Astrocyte of the hippocampus (primary cell): ENCODE measurements at regions not wholly inside any gene's neighbourhood (a gene's known extent, or its start where the extent isn't known, plus 50 kb on each side); places are given as distances from the start of the nearest gene placed in this dataset.
"Not testable (repeated sequence)": the region's sequence is repeated elsewhere in the genome, so short reads cannot be mapped to it uniquely, and the experiment has no call there.

Experiments used
- DNase-seq: peaks from one replicate; pipeline ENCODE4 v3.0.0; 2011; ENCODE audit warnings: low read depth, low spot score

DNA sequence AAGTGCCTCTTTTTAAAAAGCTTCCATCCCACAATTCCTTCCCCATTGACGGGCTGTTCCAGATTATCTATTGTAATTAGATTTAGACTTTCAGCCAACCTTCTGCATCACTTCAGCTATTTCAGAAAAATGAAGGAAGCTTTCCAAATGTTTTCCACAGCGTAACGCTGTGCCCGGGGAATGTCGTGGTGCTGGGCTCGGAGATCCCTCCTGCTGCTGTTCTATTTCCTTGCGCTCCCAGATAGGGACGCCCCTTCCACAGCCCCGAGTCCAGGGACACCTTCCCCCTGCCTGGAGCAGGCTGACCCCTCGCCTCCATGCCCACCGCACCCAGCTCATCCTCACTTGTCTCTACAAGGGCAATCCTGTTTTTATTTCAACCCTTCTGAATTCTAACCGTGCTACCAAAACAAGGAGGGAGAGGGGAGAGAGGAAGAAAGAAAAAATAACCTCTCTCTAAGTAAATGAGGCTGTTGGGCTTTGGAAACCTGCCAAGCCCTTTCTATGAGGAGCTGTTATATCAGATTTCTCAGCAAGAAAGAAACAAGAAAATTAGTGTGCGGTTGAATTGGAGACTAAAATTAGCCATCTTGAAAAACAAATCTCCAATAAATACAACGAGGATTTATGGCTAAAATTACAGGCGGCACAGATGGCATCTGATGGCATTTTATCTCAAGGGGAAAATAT is 366.9 kb downstream of the BRD1 start:
- DNase-seq, result no peak

DNA sequence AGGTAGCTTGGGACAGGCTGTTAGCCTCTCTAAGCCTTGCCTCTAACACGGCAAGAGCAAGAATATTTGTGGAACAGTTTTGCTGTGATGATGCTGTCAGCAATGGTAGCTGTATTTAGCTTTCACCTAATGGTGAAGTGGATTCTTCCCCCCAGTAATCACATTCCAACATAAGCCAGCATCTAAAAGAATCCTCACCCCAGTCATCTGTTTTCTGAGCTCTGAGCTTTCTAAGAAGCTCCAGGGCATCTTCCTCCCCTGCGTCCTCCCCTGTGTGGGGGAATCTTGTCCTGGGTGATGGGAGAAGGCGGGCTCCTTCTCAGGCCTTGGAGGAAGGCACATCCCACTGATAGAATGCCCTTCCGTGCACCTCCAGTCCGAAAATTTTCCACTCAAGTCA is 367.6 kb downstream of the BRD1 start:
- no peak for DNase-seq

DNA sequence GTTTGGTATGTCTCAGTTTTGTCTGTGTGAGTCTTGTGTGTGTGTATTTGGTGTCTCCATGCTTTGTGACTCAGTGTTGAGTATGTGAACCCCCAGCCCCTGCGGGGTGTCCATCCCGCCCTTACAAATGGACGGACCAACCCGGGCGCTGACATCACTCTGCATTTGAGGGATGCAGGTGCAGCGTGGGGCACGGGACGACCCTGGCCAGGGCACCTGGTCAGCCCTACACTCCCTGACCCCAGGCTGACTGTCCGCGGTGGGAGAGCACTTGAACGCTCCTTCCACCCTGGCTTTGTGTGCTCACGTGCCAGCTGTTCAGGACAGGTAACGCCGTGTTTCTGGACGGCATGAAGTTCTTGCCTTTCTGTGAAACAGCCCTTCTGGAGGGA is 369.0 kb downstream of the BRD1 start:
- DNase-seq, result no peak

DNA sequence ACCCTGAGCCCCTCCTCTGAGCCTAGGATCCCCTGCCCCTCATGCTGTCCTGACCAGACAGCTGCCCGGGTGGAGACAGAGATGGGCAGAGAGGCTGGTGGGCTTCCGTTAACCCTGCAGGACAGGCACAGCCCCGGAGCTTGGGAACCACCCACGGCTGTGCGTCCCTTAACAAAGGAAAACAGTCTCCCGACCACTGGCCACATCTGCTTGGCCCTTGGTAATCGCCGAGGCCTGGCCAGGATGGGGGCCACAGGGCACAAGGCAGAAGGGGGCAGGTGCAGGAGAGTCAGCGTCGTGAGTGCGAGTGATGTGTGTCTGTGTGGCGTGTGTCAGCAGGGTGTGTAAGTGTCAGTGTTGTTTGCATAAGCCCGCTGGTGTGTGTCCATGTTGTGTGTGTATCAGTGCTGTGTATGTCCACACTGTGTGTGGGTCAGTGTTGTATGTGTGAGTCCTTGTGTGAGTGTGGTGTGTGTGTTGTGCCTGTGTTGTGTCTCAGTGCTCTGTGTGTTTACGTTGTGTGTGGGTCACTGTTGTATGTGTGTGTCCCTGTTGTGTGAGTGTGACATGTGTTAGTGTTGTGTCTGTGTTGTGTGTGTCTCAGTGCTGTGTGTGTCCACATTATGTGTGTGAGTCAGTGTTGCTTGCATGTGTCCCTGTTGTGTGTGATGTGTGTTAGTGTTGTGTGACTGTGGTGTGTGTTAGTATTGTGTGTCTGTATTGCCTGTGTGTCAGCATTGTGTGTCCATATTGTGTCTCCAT is 369.5 kb downstream of the BRD1 start:
- no peak for DNase-seq

DNA sequence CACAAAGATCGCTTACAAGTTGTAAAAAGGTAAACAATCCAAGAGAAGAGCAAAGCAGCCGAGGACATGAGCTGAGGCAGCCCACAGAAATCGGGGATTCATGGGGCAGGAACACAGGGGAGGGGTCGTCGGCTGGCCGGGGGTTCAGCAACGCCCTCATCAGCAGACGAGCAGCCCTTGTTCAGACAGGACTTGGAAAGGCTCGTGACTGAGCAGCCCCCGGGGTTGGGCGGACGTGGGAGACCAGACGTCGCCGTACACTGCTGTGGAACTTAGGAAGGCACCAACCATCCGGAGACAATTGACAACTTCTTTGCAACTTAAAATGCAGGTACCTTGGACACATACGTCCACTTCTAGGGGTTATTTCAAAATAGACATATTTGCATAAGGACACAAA is 370.5 kb downstream of the BRD1 start:
- DNase-seq, result no peak

DNA sequence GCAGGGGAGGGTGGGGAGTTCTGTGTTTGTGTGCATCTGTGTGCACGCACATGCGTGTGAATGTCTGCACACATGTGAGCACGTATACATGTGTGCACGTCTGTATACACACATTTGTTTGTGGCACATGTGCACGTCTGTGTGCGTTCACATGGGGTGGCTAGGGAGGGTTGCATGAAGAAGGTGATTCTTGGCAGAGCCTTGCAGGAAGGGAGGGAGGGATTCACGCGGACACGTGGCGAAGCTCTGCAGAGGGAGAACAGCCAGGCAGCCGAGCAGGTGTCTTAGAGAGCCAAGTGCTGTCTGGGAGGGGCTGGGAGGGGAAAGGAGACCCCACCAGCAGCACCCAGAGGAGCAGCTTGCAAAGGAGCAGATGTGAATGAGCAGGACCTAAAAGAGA is 372.1 kb downstream of the BRD1 start:
- no peak for DNase-seq

DNA sequence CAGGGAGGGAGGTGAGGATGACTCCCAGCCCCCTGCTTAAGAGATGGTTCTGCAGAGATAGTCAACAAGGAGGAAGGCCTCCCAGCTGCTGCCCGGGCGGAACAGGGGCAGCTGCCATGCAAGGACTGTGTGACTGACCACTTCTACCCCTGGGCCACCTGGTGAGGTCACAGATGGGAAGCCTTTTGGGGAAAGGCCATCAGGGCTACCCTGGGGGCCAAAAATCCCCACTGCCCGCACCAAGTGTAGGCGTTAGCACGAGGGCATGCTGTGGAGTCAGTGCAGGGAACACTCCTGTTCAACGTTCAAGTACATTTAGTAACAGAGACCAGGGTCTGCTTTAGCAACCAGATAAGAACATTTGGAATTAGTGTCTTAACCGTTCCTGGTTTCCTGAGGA is 372.9 kb downstream of the BRD1 start:
- no peak for DNase-seq

DNA sequence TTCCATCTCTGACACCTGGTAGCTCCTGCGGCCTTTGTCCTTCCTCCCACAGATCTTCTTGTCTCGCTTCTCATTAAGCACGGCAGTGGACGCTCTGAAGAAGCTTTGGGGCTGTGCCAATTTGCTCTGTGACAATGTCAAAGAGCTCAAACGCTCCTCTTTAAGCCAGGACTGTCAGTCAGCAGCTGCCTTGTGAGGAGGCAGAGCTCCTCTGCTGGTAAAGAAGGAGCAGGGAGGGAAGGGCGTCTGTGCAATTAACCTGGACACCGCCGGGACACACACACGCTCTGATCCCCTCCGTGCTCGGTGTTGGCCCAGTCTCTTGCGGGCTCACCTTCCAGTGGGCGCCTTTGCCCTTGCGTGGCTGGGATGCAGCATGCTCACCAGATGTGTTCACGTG is 373.9 kb downstream of the BRD1 start:
- no peak for DNase-seq

DNA sequence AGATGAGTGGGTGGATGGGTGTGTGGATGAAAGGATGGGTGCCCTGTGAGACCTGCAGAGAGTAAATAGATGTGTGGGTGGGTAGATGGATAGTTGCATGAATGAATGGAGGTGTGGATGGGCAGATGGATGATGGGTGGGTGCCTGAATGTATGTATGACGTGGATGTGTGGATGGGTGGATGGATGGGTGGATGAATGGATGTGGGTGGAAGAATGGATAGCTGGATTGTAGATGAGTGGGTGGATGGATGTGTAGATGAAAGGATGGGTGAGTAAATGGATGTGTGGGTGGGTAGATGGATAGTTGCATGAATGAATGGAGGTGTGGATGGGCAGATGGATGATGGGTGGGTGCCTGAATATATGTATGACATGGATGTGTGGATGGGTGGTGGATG is 374.7 kb downstream of the BRD1 start:
- not testable (repeated sequence) for DNase-seq

DNA sequence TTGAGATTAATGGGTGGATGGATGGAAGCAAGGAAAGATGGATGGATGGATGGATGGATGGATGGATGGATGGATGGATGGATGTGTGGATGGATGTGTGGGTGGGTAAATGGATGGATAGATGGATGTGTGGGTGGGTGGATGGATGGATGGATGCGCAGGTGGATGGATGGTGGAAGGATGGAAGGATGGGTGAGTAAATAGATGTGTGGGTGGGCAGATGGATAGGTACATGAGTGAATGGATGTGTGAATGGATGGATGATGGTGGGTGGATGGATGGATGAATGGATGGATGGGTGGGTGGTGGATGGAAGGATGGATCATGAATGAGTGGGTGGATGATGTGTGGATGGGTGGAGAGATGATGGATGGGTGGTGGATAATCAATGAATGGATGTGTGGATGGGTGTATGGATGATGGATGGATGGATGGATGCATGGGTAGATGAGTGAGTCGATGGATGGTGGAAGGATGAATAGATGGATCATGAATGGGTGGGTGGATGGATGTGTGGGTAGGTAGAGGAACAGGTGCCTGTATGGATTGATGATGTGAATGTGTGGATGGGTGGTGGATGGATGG is 375.2 kb downstream of the BRD1 start:
- DNase-seq, result no peak

DNA sequence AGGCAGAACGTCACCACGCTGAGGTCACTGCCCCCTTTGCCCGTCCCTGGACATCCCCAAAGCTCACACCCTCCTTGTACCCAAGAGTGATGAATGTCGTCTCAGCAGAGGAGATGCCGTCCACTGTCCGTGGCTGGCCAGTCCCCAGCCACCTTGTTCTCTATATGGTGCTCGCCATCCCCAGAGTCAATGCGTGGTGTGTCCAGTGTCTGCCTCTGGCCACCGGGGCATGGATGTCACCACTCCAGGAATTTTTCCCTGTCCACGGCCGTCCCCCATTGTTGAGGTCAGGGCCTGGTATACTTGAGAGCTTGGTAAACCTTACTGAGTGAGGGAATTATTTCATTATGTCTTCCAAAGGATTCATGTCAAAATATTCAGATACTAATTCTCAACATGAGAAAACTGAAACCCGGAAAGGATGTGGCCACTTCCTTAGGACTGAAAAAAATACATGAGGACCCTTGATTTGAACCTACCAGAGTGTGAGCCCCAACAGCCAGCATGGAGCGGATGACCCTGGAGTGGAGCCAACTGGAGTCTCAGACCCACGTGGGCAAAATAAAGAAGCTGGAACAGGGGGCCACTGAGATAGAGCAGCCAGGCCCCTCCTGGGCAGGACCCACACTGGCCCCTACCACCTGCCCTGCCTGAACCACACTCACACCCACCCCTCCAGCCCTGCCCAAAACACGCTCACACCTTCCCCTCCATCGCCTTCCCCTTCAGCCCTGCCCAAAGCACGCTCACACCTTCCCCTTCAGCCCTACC is 376.4 kb downstream of the BRD1 start:
- DNase-seq, result no peak

DNA sequence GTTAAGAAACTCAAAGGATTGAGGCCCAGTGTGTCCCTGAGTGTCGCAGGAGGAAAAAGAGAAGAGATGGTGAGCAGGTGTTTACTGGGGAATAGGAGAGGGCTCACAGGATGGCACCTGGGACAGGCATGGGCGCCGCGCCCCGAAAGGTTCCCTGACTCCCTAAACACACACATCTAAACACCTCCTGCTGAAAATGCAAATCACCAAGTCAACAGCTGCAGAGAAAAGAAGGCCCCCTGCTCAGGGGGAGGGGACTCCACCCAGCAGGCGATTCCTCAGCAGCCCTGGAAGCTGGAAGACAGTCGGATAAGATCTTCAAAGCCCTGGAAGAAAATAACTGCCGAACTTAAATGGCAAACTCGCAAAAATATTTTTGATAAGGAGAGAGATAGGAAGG is 377.2 kb downstream of the BRD1 start:
- DNase-seq, result no peak

DNA sequence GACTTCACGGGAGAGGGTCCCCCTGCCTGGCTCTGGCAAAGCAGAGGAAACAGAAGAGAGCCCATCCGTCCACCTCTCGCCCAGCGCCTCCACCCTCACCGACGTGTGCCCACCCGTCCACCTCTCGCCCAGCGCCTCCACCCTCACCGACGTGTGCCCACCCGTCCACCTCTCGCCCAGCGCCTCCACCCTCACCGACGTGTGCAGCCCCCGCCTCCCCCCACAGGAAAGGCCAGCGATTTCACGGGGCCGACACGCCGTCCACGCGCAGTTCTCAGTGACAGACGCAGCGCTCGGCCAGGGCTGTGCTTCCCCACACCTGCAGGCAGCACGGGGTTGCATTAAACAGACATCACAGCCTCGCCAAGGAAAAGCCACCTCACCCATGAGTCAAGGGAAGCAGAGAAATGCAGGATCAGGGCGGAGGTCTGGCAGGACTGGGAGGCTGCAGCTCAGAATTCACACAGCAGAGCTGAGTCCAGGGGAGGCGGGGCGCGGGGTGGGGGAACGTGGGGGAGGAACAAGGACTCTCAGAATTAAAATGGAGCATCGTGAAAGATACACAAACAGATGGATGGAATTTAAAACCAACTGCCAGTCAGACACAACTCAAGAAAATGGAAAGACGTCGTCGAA is 377.7 kb downstream of the BRD1 start:
- DNase-seq, result no peak

DNA sequence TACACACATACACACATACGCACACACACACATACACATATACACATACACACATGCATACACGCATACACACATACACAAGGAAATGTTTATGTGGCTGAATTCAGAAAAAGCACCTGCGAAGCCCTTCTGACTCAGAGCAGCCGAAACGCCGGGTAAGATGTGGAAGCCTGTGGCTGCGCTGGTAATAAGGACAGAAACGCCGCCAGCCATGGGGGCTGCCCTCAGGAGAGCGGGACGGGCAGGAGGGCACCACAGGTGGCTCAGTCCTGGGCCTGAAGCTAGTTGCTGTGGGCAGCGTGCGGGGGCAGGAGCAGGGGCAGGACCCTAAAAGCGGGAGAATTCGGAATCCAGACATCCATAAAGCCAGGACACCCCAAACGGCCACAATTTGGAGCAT is 378.3 kb downstream of the BRD1 start:
- DNase-seq, result no peak

DNA sequence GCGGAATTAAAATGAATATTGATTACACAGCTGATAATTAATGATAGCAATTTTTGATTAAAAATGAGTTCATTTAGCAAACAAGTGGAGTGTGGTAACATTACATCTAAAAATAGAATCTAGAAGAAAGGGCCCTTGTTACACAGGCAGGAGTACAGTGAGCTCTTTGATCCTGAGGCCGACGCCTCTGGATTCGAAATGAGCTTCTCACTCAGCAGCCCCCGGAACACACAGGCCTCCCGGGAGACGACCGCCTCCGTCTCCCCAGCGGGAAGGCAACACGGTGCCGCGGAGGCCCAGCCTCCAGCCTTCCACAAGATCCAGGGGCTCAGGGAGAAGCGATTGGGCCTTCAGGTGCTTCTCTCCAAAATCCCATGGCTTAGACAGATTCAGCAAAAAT is 379.1 kb downstream of the BRD1 start:
- no peak for DNase-seq

DNA sequence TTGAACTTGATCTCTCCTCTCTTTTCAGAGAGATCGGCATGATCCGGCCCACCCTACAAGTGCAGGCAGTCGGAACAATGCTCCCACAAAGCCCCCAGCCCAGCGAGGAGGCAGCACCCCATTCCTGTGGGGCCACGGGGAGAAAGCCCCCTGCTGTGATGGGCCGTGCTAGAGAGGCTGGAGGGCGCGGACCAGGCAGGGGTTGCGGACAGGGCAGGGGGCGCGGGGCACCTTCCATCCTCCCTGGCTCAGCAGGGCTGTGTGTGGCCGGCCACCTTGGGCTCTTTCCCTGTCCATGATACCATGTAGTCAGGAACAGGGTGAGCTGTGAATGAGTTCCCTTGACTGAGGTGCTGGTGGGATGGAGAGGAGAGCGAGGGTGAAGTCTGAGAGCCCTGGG is 379.8 kb downstream of the BRD1 start:
- DNase-seq, result no peak

DNA sequence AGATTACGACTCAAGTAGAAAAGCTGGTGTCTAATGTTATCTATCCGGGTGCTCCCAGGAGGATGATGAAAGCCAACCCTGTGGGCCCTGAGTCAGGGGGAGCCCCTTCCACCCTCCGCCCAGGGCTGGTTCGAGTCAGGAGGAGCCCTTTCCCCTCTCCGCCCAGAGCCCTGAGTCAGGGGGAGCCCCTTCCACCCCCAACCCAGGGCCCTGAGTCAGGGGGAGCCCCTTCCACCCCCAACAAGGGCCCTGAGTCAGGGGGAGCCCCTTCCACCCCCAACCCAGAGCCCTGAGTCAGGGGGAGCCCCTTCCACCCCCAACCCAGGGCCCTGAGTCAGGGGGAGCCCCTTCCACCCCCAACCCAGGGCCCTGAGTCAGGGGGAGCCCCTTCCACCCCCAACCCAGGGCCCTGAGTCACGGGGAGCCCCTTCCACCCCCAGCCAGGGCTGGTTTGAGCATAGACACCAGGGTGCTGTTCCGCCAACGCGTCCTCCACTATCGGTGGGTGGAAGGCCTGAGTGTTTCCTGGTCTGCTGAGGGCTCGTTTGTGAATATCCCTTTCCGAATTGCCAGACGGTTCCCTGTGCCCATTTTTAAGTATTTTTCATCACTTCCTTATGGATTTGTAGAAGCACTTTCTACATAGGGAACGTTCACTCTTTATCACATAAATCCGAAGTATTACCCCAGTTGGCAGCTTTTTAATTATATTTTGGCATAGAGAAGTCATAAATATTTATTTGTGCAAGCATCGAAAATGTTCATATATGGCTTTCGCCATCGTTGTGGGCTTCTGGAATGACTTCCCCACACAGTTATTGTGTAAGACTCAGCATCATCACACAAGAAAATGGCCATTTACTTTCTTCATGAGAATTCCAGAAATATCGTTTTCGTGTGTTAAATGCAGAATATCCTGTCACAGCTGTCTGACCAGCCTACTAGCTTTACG is 380.6 kb downstream of the BRD1 start:
- DNase-seq, result no peak

DNA sequence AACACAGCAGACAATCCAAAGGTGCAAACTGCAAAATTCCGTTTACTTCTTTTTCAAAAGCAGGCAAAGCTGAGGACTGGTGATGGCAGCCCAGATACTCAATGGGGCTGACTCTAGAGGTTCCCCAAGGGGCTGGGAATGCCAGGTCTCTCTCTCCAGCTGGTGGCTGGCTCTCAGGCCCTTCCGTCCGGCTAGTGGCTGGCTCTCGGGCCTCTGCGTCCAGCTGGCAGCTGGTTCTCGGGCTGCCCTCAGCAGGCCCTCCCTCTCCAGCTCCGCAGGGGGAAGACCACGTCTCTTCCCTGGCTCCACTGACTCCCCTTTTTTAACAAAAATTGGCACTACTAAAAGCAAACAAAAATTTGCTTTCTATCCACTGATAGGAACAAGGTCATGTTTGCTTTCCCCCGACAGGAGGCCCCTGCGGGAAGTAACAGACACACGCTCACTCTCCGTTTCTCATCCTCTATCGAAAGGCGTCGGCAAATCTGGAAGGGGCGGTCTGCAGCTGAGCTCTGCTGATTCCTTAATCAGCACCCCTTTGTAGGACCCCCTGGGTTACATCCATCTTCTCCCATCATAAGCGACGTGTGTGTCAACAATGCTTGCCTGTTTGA is 381.4 kb downstream of the BRD1 start:
- no peak for DNase-seq

DNA sequence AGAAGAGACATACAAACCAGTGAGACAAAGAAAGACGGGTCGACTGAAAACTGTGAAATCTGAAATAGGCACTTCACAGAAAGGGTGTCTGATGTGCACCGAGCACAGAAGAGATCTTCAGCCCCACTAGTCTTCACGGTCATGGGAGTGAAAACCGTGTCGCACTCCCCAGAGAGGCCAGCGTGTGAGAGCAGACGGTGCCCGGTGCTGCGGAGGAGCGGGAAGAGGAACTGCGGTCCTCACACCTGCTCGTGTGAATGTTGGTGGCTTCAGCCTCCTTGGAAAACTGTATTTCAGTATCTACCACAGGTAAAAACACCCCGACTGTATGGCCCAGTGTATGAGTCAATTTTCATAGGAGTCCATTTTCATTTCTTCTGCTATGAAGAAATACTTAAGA is 382.9 kb downstream of the BRD1 start:
- no peak for DNase-seq

DNA sequence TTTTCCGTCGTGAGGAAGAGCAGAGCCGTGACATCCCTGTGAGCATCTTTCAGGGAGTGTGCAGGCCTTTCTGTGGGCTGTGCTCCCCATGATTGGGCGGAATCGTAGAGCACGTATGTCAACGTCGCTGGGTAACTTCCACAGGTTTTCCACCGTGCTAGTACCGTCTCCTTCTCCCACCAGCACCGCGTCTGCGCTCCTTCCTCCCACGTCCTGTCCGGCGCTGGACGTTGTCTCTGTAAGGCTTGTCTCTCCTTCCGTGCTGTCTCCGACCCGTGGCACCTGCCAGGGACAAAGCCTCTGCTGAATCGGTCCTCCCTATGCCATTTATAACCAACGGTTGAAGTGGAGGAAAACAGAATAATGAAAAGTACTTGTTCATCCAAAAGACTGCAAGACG is 386.7 kb downstream of the BRD1 start:
- DNase-seq, result no peak
